HG02852 (cell line): ENCODE measurements at regions not wholly inside any gene's neighbourhood (a gene's known extent, or its start where the extent isn't known, plus 50 kb on each side); places are given as distances from the start of the nearest gene placed in this dataset.
"Not testable (repeated sequence)": the region's sequence is repeated elsewhere in the genome, so short reads cannot be mapped to it uniquely, and the experiment has no call there.

Experiments
- ATAC-seq: cut with Tn5 transposase; IDR thresholded peaks from one replicate; pipeline ENCODE4 v1.9.1; 2021; ENCODE audit warnings: mild to moderate bottlenecking, moderate library complexity; ENCODE audit not compliant: unreplicated experiment

- ATAC-seq: not testable (repeated sequence)
Observed at GRCh38 chr2:87196720-87197388, 175.2 kb upstream of the PLGLB1 start.

DNA sequence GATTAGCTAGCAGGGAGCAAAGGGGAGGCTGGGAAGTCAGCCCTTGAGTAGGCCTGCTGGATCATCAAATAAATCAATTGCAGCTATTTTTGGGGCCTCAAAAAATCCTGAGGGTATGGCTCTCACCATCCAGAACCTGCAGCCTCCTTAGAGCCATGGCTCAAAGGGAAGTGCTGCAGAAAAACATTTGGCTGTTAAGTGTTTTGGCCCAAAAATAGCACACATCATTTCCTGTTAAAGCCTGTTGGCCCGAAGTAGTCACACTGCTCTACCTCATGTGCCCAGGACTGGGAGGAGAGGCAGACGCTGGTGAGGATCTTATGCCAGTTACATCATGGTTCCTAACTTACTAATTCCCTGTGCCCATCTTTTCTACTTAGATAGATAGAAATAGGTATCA lies 176.8 kb upstream of the PLGLB1 start:
- ATAC-seq: not testable (repeated sequence)

DNA sequence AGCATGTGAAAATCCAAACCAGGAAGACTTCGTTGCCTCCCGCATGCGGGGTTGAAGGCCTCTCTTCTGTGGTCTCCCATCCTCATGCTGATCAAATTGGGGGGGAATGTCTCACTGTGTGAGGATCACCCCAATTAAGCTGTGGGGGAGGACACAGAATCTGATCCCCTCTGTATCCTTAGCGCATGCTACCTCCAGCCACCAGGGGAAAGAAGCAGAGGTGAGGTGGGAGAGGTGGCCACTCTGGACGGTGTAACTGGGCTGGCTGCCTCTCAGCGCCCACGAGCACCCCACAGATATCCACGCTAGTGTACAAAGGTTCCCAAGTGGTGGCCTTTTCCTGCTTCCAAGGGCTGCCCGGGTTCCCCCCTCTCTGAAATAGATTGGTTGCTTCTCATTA lies 177.6 kb upstream of the PLGLB1 start:
- ATAC-seq: not testable (repeated sequence)

- ATAC-seq: not testable (repeated sequence)
Observed at GRCh38 chr2:87204569-87205147, 183.0 kb upstream of the PLGLB1 start.

DNA sequence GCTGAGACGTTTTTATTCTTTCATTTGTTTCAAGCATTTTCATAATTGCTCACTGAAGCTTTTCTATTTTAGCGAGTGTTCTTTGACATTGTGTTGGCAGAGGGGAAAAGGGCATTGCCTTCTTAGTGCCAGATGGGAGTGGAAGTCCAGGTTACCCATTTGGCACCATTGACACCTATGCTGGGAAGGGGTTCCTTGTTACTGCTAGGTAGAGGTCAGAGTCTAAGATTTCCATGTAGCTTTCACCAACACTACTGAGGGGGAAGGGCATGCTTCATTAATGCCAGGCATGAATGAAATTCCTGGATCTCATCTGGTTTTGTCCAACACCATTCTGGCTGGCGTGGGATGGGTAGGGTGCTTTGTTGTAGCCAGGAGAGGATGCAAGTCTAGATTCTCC lies 191.3 kb upstream of the PLGLB1 start:
- ATAC-seq: not testable (repeated sequence)

GRCh38 chr2:87217005-87217404 lies 195.4 kb upstream of the PLGLB1 start:
- not testable (repeated sequence) for ATAC-seq

DNA sequence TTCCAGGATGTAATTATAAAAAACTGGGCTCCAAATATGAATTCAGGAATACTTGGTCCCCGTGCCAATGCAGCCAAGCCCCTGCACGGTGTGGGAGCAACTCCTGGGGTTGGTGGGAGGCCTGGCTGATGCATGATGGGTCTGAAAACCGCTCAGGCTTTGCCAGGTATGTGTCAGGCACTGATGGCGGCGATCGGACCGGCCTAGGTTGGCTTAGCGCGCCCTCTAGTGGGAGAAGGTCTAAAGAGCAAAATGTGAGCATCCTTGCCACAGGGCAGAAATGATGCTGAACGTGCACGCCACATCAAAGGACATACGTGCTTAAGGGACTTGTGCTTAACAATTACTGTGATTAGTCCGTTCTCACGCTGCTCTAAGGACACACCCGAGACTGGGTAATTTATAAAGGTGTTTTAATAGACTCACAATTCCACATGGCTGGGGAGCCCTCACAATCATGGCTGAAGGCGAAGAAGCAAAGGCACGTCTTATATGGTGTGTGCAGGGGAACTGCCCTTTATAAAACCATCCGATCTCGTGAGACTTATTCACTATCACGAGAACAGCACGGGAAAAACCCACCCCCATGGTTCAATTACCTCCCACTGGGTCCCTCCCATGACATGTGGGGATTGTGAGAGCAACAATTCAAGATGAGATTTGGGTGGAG lies 196.2 kb upstream of the PLGLB1 start:
- ATAC-seq: not testable (repeated sequence)

DNA sequence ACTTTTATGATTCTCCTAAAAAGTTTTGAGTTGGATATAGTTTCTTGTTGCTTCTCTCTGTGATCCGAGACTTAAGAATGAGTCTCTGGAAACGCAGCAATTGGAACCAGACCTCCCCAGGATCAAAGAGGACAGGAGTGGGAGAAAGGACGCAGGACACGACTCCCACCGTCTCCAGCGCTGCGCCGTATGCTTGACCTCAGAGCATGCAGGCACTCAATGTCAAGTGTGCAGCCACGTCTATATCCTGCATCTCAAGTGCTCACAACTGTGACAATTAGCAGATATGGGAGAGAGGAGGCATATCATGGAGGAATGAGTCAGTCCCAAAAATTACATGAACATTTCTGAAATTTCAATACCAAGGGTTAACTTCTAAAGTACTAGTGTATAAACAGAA lies 199.0 kb upstream of the PLGLB1 start:
- ATAC-seq: not testable (repeated sequence)

GRCh38 chr2:87222131-87222530 lies 200.5 kb upstream of the PLGLB1 start:
- not testable (repeated sequence) for ATAC-seq

GRCh38 chr2:87223873-87224272 lies 202.2 kb upstream of the PLGLB1 start:
- ATAC-seq: not testable (repeated sequence)

DNA sequence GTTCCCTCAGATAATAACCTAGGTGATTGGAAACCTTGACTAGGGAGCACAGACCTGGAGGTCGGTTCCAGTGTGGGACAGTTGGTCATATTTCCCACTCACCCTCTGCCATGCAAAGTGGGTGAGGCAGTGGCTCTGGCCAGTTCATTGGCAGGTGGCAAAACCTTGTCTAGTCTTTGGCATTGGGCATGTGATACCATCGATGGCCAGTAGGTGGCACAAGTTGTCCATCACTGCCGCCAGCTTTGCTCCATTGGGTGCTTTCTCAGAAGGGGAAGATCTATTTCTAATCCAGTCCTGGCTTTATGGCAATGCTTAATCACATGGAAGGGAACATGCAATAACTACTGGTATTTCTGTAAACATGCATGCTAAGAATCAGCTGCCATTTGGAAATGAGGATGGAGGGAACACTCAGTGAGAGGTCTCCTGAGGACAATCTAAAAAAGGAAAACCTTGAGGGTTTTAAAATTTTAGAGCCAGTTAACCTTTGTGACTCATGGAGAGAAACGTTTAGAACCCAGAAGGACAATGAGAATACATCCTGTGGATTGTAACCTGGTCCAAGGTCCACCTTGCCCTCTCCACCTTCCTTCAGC lies 207.5 kb upstream of the PLGLB1 start:
- not testable (repeated sequence) for ATAC-seq

- ATAC-seq: not testable (repeated sequence)
Observed at GRCh38 chr2:87229964-87230363, 208.3 kb upstream of the PLGLB1 start.

GRCh38 chr2:87235333-87235981 lies 213.8 kb upstream of the PLGLB1 start:
- not testable (repeated sequence) for ATAC-seq

GRCh38 chr2:87237570-87238336 lies 216.1 kb upstream of the PLGLB1 start:
- ATAC-seq: not testable (repeated sequence)

GRCh38 chr2:87239558-87240215 lies 218.0 kb upstream of the PLGLB1 start:
- not testable (repeated sequence) for ATAC-seq

DNA sequence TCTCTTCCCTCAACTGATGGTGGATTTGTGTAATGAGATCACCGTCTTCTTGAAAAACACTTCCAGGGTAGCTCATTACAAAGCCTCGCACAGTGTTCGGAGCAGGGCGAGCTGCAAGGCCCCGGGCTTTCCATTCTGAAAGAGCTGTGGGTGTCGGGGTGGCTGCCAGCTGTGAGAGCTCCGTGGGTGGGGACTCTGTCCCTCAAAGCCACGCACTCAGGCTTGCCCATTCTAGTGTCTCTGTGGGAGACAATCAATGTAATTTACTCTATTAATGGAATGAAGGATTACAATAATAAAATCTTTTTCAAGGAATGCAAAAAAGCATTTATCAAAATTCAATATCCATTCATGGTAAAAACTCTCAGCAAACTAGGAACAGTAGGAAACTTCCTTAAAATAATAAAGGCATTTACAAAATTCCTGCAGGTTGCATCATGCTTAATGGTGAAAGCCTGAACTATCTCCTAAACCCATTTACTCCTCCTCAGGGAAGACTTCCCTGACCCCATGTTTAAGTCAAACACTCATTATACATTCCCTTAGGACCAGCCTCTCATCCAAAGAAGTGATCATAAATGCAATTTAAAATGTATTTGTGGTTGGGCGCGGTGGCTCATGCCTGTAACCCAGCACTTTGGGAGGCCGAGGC lies 224.5 kb upstream of the PLGLB1 start:
- not testable (repeated sequence) for ATAC-seq

GRCh38 chr2:87252046-87252445 lies 230.4 kb upstream of the PLGLB1 start:
- ATAC-seq: not testable (repeated sequence)

DNA sequence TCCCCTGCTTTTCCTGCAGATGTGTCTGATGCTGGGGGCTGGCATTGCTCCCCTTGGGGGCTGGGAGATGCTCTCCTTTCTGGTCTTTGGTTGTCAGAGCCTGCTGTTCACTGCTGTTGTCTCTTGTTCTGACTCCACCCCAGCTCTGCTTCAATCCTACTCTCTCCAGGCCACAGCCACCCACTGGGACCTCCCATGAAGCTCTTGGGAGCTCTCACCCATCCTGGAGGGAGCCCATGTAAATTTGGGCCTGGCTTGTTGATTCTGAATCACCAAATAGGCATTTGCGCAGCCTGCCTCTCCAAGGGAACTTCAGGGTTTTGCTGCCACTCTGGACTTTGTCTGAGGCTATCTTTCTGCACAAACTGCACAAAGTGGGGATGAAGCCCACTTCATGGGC lies 232.9 kb upstream of the PLGLB1 start:
- not testable (repeated sequence) for ATAC-seq

DNA sequence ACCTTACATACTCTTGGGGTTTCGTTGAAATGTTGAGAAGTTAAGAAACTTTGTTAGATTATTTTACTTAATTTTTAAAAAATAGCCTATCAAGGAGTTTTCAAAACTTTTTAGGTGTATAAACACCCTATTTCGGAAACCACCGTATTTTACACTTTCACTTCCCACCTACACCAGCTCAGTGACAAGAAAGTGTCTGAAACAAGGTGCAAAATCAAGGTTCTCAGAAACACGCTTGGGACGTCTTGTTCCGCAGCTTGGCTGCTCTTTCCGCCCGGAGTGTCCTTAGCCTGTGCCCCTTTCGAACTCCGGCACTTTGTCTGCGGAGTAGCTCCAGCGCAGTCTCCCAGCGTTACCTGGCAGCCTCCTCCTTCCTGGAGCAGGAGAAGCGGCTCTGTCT lies 233.8 kb upstream of the PLGLB1 start:
- ATAC-seq: not testable (repeated sequence)
